22Rv1 (cell line): ENCODE measurements at regions not wholly inside any gene's neighbourhood (a gene's known extent, or its start where the extent isn't known, plus 50 kb on each side); places are given as distances from the start of the nearest gene placed in this dataset.
"Not testable (repeated sequence)": the region's sequence is repeated elsewhere in the genome, so short reads cannot be mapped to it uniquely, and the experiment has no call there.

Experiments used
- H3K27ac ChIP-seq: fragments of 450-650 bp; 2 replicates; pipeline ENCODE4 v1.5.1; 2017
- CTCF ChIP-seq: fragments of 450-650 bp; IDR thresholded peaks from 2 replicates; pipeline ENCODE4 v1.5.1; 2017; ENCODE audit warnings: mild to moderate bottlenecking
- ZFX ChIP-seq: fragments of 450-650 bp; IDR thresholded peaks from 2 replicates; pipeline ENCODE4 v1.6.1; 2017; ENCODE audit warnings: antibody characterized with exemption, borderline replicate concordance

- H3K27ac ChIP-seq, result no peak overlapping the region
- TF ChIP-seq CTCF, result no peak
- TF ChIP-seq ZFX, result no peak
These were observed 245.4 kb upstream of the EXOC2 start for GRCh38 chr6:938271-938905.

GRCh38 chr6:935582-935981, 242.6 kb upstream of the EXOC2 start:
- H3K27ac ChIP-seq, result no peak overlapping the region
- TF ChIP-seq CTCF (no peak), ZFX (no peak)

GRCh38 chr6:934686-935085, 241.7 kb upstream of the EXOC2 start:
- TF ChIP-seq ZFX (no peak), CTCF (no peak)
- H3K27ac ChIP-seq, result no peak overlapping the region

GRCh38 chr6:931919-932318, 239.0 kb upstream of the EXOC2 start:
- not testable (repeated sequence) for H3K27ac ChIP-seq

GRCh38 chr6:927157-927556, 234.2 kb upstream of the EXOC2 start:
- no peak for TF ChIP-seq CTCF
- no peak for TF ChIP-seq ZFX
- no peak overlapping the region for H3K27ac ChIP-seq

- no peak for TF ChIP-seq ZFX
- TF ChIP-seq CTCF, result no peak
- H3K27ac ChIP-seq, result no peak overlapping the region
These were observed 232.8 kb upstream of the EXOC2 start for GRCh38 chr6:925656-926213.

- no peak overlapping the region for H3K27ac ChIP-seq
- TF ChIP-seq CTCF, result no peak
These were observed 231.7 kb upstream of the EXOC2 start for GRCh38 chr6:924661-925060.

- no peak overlapping the region for H3K27ac ChIP-seq
- TF ChIP-seq CTCF, result no peak
- TF ChIP-seq ZFX, result no peak
These were observed 228.5 kb upstream of the EXOC2 start for GRCh38 chr6:921400-921799.
